ENCODE measurements at regions not wholly inside any gene's neighbourhood (a gene's known extent, or its start where the extent isn't known, plus 50 kb on each side); places are given as distances from the start of the nearest gene placed in this dataset.

- no peak for DNase-seq
Measured at GRCh38 chr7:125654076-125654475, 724.5 kb upstream of the POT1 start.

GRCh38 chr7:125651823-125652528 lies 722.4 kb upstream of the POT1 start:
- no peak for DNase-seq

GRCh38 chr7:125648543-125648942 lies 718.9 kb upstream of the POT1 start:
- no peak for DNase-seq

- DNase-seq = no peak
Measured at GRCh38 chr7:125645770-125646169, 716.1 kb upstream of the POT1 start.

- no peak for DNase-seq
Measured at GRCh38 chr7:125644109-125644508, 714.5 kb upstream of the POT1 start.

- no peak for DNase-seq
Measured at GRCh38 chr7:125643302-125643701, 713.7 kb upstream of the POT1 start.

- DNase-seq = no peak
Measured at GRCh38 chr7:125641884-125642283, 712.3 kb upstream of the POT1 start.

GRCh38 chr7:125636320-125636962 lies 706.8 kb upstream of the POT1 start:
- DNase-seq = no peak

GRCh38 chr7:125618516-125618915 lies 688.9 kb upstream of the POT1 start:
- no peak for DNase-seq

- no peak for DNase-seq
Measured at GRCh38 chr7:125611582-125611981, 682.0 kb upstream of the POT1 start.

- no peak for DNase-seq
Measured at GRCh38 chr7:125606671-125607070, 677.0 kb upstream of the POT1 start.

GRCh38 chr7:125605241-125605640 lies 675.6 kb upstream of the POT1 start:
- DNase-seq = no peak

- no peak for DNase-seq
Measured at GRCh38 chr7:125602441-125602840, 672.8 kb upstream of the POT1 start.

- DNase-seq = no peak
Measured at GRCh38 chr7:125599387-125599786, 669.8 kb upstream of the POT1 start.

GRCh38 chr7:125592331-125592730 lies 662.7 kb upstream of the POT1 start:
- no peak for DNase-seq

GRCh38 chr7:125573126-125573525 lies 643.5 kb upstream of the POT1 start:
- DNase-seq = no peak

- no peak for DNase-seq
Measured at GRCh38 chr7:125572414-125572813, 642.8 kb upstream of the POT1 start.

GRCh38 chr7:125568799-125569198 lies 639.2 kb upstream of the POT1 start:
- DNase-seq = peak in 1 of 2 donors; percentile 4

GRCh38 chr7:125567686-125568085 lies 638.1 kb upstream of the POT1 start:
- no peak for DNase-seq

GRCh38 chr7:125563964-125564529 lies 634.4 kb upstream of the POT1 start:
- DNase-seq = no peak

GRCh38 chr7:125563557-125563956 lies 633.9 kb upstream of the POT1 start:
- no peak for DNase-seq

GRCh38 chr7:125561006-125561405 lies 631.4 kb upstream of the POT1 start:
- peak in 1 of 2 donors; percentile 2 for DNase-seq

- DNase-seq = no peak
Measured at GRCh38 chr7:125559921-125560320, 630.3 kb upstream of the POT1 start.

GRCh38 chr7:125555916-125556315 lies 626.3 kb upstream of the POT1 start:
- DNase-seq = no peak
